GM18909 (cell line): ENCODE measurements at regions not wholly inside any gene's neighbourhood (a gene's known extent, or its start where the extent isn't known, plus 50 kb on each side); places are given as distances from the start of the nearest gene placed in this dataset.

Source experiments
- ATAC-seq: cut with Tn5 transposase; IDR thresholded peaks from one replicate; pipeline ENCODE4 v1.9.1; 2021; ENCODE audit warnings: mild to moderate bottlenecking; ENCODE audit not compliant: unreplicated experiment, poor library complexity

DNA sequence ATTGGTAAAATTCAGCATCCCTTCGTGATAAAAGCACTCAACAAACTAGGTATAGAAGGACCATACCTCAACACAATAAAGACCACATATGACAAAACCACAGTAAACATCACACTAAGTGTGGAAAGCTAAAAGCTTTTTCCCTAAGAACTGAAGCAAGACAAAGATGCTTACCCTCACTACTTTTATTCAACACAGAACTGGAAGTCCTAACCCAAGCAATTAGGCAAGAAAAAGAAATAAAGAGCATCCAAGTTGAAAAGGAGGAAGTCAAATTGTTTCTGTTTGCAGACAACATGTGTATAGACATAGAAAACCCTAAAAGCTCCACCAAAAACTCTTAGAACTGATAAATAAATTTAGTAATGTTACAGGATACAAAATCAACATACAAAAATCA, 271.7 kb downstream of the RBM43 start:
- no peak for ATAC-seq

DNA sequence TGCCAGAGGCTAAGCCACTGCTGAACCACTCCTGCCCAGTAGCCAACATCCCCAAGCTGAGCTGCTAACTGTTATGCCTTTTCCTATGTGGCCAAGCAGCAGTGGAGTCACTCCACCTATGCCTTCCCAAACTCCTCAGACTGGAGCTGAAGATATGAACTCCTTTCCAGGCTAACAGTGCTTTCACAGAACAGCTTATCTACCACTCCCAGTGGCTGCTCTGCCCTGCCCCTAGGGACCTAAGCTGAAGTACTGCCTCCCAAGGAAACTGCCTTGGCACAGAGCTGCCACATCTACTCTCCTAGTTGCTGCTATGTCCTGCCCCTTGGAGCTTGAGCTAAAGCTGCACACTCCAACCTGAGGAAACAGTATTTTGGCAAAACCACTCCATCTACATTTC, 275.9 kb downstream of the RBM43 start:
- no peak for ATAC-seq

DNA sequence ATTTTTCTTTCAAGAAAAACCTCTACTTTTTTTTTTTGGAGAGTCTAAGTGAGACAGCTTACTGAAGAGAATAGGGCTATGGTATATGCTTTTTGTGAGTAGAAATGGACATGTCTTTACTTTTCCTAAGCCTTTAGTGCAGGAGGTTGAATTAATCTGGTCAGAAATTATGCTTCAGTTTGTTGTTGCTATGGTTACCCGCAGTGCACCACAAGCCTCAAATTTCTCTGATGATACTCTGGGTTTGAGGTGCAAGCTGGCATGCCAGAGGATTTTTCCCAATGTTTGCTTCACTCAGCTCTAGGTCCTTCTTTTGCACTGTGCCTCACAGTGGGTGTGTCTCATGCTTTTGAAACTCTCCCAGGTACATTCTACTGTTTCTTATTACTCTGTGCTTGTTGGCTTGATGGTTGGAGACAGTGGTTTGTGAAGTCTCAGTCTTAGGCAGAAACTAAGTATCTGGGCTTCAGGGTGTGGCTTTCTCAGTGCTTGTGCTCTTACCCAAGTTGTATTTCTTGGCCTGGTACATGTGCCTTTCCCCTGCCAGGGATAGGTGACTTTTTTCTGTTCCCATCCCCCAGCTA, 278.3 kb downstream of the RBM43 start:
- ATAC-seq: no peak

DNA sequence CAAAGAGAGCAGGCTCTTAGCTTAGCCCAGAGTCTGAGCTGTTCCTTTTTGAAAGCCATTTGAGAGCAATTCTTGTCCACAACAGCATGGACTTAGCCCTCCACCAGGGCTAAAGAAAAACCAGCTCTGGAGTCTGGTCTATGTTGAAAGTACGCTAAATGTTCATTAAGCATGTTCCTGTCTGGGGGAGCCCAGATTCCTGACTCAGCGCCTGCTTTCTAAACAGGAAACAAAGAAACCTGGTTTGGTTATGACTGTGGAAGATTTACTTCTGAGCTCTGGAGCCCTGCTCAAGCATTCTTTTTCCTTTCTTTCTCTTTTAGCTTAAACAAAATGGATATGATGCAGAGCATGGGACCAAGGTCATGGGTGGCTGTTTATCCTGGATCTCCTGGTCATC, 279.8 kb downstream of the RBM43 start:
- no peak for ATAC-seq

DNA sequence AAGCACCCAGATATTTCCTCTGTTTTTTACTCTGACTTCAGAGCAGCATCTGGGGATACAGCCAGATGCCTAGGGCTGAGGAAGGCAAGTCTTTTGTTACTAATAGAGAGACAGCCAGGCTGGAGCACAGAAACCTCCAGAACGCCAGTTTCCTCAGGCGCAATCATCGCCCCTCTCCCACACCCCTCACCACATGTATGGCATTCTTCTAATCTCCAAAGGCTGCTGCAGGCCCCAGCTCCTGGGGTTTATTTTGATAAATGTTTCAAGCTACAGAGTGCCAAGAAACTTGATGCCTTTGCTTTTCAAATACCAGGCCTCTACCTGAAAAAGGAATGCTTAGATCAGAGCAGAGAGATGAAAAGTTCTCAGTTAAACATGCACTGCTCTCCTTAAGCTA, 283.6 kb downstream of the RBM43 start:
- no peak for ATAC-seq

DNA sequence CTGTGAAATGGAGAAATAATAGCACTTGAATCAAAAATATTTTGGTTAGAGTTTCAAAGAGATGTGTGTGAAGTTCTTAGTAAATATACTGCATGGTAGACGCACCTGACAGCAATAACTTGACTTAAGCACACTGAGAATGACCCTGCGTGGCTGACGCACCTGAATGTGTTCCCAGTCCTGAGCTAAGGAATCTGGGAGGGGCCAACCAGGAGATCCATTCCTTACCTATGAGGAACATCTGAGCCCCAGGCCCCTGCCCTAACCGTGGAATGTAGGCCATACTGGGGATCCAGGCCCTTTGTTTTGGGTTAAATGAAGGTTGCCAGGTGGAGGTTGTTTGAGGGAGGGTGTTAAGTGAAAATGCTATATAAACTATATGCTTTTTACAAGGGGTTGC, 284.4 kb downstream of the RBM43 start:
- no peak for ATAC-seq

DNA sequence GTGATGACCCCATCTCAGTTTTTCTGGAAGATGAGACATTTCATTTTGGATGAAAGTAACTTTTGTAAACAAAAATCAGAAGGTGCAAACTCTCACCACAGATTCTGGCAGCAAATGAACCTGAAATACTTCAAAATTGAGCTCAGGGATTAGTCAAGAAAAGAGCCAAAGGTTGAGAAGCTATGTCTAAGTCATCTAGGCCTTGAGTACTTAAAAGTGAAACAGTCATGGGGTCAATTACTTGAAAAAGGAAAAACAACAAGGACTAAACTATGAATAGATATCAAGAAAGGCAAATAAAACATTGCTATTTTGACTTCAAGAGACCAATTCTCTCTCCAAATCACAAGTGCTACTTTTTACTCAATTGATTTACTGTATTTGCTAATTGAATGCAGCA, 285.1 kb downstream of the RBM43 start:
- no peak for ATAC-seq

DNA sequence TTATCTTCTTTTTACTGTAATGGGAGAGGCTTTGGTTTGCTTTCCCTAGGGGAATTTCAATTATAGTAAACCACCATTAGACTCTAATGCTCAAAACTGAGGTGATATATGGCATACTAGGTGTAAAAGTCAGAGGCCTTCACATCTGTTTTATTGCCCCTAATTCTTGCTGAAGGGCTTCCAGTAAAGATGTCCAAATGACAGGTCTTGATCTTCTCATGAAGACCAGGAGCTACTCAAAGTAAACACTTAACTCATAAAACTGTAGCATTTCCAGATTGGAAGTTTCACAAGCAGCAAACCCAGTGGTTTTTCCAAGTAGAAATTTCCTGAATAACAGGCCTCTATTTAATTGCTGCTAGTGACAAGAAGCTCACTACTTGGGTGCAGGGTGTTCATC, 286.8 kb downstream of the RBM43 start:
- no peak for ATAC-seq

DNA sequence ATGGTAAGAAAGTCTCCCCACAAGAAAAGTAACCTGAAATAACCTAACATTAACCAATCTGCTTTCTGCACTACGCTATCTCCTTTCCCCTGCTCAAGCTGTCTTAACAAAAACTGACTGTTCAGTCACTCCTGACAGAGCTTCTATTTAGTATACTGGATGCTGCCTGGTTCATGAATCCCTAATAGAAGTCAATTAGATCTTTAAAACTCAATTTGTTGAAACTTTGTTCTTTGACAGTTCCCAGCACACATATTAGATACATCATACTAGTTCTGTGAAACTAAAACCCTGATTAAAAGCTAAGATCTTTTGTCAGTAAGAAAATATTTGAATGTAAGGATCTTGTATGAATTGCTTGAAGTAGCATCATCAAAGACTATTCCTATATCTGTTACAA, 287.4 kb downstream of the RBM43 start:
- ATAC-seq: no peak

DNA sequence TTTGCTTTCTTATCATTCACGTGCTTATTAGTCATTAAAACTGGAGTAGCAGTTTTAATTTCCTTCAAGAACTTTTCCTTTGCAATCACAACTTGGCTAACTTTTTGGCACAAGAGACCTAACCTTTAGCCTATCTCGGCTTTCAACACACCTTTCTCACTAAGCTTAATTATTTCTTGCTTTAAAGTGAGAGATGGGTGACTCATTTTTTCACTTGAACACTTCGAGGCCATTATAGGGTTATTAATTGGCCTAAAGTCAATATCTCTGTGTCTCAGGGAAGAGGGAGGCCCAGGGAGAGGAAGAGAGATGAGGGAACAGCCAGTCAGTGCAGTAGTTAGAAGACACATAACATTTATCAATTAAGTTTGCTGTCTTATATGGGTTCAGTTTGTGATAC, 289.8 kb downstream of the RBM43 start:
- ATAC-seq: no peak

DNA sequence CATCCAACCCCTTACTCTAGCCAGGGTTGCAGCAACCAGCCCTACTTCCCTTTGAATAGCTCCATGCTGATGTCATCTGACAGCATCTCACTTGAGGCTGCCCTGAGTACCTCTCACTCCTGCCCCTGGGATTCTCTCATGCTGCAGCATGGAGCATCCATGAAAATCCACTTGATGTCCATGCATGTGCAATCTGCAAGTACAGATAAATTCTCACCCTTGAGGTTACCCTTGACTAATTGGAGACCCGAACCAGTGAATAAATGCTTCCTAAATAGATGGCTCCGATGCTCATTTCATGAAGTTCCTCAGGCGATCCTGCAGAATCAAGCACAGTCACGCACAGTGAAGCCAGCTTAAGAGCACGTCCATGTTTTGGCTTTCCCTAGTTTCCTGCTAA, 298.3 kb downstream of the RBM43 start:
- ATAC-seq: no peak

DNA sequence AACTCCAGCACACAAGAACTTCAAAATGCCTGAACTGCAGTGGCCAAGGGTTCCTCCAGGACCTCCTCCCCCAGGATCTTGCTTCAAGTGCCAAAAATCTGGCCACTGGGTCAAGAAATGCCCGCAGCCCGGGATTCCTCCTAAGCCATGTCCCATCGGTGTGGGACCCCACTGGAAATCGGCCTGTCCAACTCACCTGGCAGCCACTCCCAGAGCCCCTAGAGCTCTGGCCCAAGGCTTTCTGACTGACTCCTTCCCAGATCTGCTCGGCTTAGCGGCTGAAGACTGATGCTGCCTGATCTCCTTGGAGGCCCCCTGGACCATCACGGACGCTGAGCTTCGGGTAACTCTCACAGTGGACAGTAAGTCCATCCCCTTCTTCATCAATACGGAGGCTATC, 306.4 kb downstream of the RBM43 start:
- no peak for ATAC-seq

DNA sequence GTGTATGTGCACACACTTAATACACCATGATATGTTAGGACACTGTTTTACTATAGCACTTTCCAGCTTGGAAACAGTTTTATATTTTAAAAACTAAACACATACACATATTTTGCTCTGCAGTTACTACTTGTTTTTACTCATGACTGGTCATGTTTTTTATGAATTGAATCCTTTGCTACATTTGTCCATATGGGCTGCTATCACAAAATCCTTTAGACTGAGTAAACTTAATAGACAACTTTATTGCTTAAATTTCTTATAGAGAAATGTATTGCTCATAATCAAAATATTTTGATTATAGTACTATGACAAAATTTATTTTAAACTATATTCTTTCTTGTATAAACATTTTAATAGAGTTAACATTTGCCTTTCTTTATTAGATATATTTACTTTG, 314.8 kb downstream of the RBM43 start:
- ATAC-seq: no peak

DNA sequence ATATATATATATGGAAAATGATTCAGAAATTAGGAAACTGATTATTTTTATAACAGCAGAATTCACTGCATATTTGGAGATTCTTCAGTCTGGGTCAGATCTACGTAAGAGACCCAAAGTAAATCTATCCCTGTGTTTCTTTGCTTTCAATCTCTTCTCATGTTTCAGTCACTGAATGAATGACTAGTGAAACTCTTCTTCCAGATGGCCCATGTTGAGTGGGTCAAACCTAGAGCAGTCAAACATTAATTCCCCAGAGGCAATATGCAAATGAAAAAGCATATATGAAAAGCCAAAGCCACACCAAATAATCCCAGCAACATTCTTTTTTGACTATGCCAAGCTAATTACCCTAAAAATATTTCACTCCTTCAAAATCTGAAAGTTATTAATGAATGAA, 317.3 kb downstream of the RBM43 start:
- peak; percentile 74 for ATAC-seq

DNA sequence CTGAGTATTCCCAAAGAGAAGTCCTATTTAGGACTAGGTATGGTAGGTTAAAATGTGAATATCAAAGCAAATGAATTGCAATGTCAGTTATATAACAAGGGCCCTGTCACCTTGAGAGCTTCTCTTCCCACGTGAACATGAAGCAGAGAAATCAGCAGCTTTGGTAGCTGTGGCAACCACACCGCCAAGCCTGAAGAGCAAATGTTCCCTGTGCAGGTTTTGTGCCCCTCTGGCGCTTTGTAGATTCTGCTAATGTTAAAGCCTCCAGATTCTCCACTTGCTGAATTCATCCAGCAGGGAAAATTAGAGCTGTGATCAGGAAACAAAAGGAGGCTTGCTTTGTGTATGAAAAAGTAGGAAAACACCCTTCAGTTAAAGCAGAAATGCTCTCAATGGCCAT, 322.6 kb downstream of the RBM43 start:
- ATAC-seq: no peak

DNA sequence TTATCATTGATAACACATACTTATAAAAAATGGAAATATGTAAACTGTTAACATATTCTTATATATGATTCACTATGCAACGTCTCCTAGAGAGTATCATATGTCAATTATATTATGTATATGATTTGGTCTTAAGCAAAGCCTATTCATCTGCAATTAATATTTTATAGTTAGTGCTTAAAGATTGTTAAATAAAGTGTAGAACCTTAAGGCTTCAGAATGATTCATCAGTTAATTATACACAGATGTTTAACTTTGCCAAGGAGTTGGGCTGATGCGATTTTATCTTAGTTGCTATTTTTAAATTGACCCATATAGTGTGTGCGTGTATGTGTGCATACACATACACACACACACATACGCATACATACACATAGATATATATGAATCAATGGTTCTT, 323.1 kb downstream of the RBM43 start:
- no peak for ATAC-seq

DNA sequence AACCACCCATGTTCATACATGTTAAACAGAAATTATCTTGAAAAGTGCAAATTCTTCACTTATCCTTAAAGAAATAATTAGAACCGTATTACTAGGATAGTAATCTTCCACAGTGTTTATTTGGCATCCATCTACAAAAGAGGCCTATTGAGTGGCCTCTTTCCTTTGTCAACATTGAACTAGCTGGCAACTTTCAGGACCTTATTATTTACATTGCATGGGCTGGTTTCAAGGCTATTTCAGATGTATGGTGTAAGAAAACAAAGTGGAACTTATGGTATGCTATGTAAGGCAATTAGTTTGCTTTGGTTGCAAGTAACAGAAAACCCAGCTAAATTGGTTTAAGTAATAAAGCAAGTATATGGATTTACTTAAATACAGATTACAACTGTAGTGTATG, 324.6 kb downstream of the RBM43 start:
- no peak for ATAC-seq

DNA sequence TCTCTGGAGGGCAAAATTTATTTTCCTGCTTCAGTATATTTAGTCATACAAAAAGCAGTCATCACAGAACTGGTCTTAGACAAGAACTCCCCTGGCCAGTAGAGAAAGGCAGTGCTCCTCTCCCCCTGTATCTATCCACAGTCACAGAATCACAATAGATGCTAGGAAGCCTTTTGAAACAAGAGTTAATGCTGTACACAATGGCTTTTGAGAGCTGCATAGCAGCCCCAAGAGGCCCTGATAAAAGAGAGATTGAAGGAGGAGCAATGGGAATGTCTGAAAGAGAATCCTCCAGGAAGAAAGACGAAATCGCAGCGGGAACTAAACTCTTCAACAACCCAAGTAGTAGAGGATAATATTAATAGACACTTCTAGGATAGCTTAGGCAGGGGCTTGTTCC, 330.2 kb downstream of the RBM43 start:
- no peak for ATAC-seq

DNA sequence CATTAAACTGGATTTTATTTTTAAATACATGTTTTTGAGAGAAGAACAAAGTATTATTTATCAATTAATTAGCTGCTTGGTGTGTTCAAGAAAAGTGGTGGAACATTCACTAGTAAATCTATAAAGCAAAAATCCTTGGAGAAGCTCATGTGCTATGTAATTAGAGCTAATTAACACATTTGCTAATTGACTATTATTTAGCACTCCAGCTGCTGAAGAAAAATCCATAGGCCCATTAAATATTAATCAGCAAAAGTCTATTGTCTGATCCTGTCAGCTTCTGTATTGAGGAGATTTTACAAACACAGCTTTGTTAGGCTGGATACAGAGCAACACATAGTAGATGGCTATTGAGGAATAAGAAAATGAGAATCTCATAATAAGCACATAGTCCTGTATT, 336.1 kb downstream of the RBM43 start:
- ATAC-seq: no peak

DNA sequence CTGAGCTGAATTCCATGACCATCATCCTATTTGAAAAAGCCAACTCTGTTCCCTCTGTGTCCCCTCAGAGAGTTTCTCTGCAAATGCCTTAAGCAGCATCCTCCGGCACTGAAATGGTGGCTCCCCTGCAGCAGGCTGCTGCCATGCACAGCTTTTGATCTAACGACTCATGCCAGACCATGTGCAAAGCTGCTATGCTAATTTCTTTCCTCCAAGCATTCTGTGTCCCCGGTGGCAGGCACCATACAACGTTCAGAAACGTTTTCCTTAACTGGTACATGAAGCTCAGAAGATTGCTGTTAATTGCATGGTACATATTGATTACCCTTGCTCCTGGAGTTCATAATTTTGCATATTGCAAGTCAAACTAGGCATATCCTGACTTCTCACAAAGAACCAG, 336.8 kb downstream of the RBM43 start:
- no peak for ATAC-seq

DNA sequence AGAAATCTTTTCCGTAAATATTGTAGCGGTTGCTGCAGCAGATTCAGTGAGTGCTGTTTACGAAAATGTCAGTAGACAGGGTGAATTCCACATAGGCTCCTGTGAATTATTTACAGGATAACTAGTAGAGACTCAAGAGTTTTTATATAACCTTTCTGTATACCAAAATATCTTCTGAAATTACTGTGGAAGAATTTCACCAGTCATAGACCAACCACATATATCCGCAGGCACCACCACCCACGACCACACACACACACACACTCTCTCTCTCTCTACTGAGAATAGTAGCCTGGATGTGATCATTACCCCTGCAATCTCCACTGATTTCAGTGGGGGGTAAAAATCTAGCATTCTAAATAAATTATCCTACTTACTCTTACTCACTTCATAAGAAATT, 341.8 kb downstream of the RBM43 start:
- ATAC-seq: no peak

DNA sequence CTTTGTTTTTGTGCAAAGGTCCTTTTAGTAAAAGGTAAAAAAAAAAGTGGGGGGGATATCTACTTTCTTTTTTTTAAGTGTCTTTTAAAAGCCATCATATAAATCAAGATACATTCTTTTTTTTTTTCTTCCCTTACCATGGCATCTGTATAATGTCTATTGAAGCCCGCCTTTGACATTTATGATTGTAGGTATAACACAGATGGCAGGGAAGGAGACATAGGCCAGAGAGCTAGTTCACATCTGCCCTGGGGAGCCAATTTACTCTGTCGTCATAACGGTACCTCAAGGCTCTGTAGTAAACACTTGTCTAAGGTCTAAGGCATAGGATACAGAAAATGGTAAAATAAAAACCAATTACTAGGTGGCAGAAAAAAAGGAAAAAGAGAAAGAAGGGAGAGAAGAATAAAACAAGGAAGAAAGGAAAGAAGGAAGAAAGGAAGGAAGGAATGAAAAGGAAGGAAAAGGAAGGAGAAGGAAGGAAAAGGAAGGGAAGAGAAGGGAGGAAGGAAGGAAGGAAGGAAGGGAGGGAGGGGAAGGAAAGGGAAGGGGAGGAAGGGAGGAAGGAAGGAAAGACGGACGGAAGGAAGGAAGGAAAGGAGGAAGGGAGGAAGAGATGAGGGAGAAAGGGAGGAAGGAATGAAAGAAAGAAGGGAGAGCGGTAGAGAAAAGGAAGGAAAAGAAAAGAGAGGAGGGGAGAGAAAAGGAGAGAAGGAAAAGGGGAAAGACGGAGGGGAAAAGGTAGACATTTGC, 343.5 kb downstream of the RBM43 start:
- no peak for ATAC-seq
